BE2C (cell line): ENCODE measurements at regions not wholly inside any gene's neighbourhood (a gene's known extent, or its start where the extent isn't known, plus 50 kb on each side); places are given as distances from the start of the nearest gene placed in this dataset.
"Not testable (repeated sequence)": the region's sequence is repeated elsewhere in the genome, so short reads cannot be mapped to it uniquely, and the experiment has no call there.

Experiments used
- DNase-seq: peaks from one replicate; pipeline ENCODE4 v3.0.0-alpha.2; 2020
- H3K27me3 ChIP-seq: fragments of 250-450 bp; sonication (Bioruptor Pico); 2 replicates; pipeline ENCODE4 v1.5.1; 2020; ENCODE audit warnings: mild to moderate bottlenecking
- H3K36me3 ChIP-seq: fragments of 250-450 bp; sonication (Bioruptor Pico); 2 replicates; pipeline ENCODE4 v1.5.1; 2020; ENCODE audit warnings: mild to moderate bottlenecking
- H3K4me1 ChIP-seq: fragments of 250-450 bp; sonication (Bioruptor Pico); 2 replicates; pipeline ENCODE4 v1.5.1; 2020
- H3K4me3 ChIP-seq: 2 replicates; pipeline ENCODE4 v1.5.1; 2011; ENCODE audit warnings: low read depth, low read length
- H3K9me3 ChIP-seq: fragments of 250-450 bp; sonication (Bioruptor Pico); 2 replicates; pipeline ENCODE4 v1.5.1; 2020

GRCh38 chr9:41367301-41367700, 178.2 kb upstream of the ZNG1F start:
- not testable (repeated sequence) for H3K36me3 ChIP-seq, H3K4me3 ChIP-seq, DNase-seq, H3K27me3 ChIP-seq, H3K9me3 ChIP-seq, H3K4me1 ChIP-seq

DNA sequence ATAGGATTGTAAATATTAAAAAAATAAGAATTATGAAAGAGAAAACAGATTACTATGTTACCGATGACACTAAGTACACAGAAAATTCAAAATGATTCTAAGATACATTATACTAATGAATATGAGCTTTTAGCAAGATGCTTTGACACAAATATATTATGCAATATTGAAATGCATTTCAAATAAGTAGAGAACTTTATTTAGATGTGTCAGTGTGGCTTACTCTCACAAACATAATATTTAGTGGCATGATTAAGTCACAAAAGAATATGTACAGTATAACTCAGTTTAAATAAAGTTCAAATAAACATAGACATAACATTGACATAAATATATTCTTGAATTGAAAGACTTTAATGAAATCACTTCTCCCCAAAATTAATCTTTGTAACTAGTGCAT, 172.7 kb upstream of the ZNG1F start:
- H3K4me3 ChIP-seq, H3K4me1 ChIP-seq, H3K9me3 ChIP-seq, H3K27me3 ChIP-seq, DNase-seq, H3K36me3 ChIP-seq: not testable (repeated sequence)

DNA sequence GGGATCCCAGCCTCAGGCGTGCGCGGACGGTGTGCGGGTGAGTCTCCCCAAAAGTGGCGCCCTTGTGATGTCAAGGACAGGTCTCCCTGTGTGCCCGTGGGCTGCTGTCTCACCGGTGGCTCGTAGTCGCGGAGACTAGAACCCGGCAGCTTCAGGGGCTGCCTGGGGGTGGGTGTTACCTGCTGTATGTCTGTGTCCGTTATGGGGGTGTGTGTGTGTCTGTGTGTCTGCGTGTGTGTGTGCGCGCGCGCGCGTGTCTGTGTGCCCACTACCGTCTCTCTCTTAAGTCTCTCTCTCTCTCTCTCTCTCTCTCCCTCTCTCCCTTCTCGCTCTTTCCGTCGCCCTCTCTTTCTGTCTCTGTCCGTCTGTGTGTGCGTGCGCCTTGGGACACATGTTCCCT, 170.0 kb upstream of the ZNG1F start:
- peak; percentile 4 for DNase-seq
- peak overlapping the region; percentile 53 for H3K4me3 ChIP-seq
- H3K9me3 ChIP-seq, H3K36me3 ChIP-seq, H3K4me1 ChIP-seq, H3K27me3 ChIP-seq: not testable (repeated sequence)

DNA sequence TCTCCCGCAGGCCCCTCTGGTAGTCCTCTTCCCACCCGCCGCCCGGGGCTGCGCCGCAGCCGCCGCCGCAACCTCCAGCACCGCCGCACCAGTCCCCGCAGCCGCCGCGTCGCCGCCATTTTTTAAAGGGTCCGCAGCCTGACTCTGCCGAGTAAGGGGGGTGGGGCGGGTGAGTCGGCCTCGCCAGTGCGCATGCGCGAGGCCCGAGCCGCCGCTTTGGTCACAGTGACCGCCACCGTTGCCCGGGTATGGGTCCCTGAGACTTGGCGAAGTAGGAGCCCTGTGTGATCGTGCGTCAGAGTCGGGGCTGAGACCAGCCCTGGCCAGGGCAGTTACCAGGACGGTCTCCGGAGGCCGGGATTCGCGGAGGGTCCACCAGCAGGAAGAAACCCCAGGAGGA, 169.6 kb upstream of the ZNG1F start:
- H3K4me3 ChIP-seq, result peak overlapping the region; percentile 53
- not testable (repeated sequence) for H3K27me3 ChIP-seq, H3K4me1 ChIP-seq, H3K9me3 ChIP-seq, H3K36me3 ChIP-seq
- DNase-seq, result peak; percentile 72

DNA sequence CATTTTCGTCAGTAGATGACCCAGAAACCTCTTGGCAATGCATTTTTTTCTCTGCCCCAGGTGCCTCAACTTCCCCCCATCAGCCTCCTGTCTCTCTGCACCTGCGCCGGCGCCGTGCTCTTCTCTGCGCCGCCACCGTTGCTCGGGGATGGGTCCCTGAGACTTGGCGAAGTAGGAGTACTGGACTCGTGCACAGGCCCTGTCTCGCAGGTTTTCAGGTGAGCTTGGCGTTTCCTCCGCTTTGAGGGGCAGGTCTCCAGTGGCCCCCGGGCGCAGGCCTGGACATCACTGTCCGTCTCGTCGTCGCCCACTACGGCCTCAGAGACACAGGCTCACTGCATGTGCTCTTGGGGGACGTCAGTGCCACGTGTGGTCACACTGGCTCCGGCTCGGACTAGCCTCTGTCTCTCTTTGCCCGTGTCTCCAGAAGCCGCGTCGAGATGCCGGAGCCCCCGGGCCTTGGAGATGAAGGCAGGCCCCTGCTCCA, 168.8 kb upstream of the ZNG1F start:
- H3K4me3 ChIP-seq, DNase-seq, H3K4me1 ChIP-seq, H3K36me3 ChIP-seq, H3K9me3 ChIP-seq, H3K27me3 ChIP-seq: not testable (repeated sequence)

DNA sequence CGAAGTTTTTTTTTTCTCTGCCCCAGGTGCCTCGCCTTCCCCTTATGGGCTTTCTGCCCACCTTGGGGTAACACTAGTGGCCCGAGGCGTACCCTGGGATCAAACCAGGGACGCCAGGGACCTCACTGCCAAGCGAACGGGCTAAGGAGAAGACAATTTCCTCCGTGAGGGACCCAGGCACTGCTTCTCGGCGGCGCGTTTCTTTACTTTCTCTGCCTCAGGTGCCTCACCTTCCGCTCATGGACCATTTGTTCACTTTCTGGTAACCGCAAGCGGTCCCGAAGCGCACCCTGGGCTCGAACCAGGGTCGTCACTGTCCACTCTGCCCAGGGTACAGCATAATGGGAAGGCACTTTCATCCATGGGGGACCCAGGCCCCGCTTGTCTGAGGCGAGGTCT, 168.2 kb upstream of the ZNG1F start:
- DNase-seq, H3K27me3 ChIP-seq, H3K4me1 ChIP-seq, H3K36me3 ChIP-seq, H3K4me3 ChIP-seq, H3K9me3 ChIP-seq: not testable (repeated sequence)

DNA sequence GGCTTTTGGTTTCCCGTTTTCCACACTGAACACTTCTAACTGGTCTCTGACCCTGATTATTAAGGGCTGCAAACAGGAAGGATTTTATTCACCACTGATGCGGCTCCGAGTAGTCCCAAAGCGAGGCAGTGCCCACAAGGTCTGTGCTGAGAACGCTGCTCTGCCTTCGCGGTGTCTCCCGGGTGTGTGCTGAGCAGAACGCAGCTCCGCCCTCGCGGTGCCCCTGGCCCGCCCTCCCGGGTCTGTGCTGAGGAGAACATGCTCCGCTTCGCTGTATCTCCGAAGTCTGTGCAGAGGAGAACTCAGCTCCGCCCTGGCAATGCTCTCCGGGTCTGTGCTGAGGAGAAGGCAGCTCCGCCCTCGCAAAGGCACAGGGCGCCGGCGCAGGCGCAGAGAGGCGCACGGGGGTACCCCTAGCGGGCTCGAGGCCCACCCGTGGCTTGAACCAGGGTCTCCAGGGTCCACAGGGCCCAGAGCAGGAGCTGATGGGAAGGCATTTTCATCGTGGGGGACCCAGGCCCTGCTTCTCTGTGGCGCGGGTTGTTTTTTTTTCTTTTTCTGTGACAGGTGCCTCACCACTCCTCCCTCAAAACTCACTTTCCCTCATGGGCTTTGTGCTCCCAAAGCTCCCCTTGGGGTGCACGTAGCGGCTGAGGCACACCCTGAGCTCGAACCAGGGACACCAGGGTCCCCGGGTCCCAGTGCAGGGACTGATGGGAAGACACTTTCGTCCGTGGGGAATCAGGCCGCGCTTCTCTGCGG, 167.7 kb upstream of the ZNG1F start:
- H3K4me3 ChIP-seq, DNase-seq, H3K9me3 ChIP-seq, H3K4me1 ChIP-seq, H3K36me3 ChIP-seq, H3K27me3 ChIP-seq: not testable (repeated sequence)

- not testable (repeated sequence) for H3K27me3 ChIP-seq, H3K4me3 ChIP-seq, DNase-seq, H3K9me3 ChIP-seq, H3K4me1 ChIP-seq, H3K36me3 ChIP-seq
Observed at GRCh38 chr9:41355712-41356450, 166.8 kb upstream of the ZNG1F start.

DNA sequence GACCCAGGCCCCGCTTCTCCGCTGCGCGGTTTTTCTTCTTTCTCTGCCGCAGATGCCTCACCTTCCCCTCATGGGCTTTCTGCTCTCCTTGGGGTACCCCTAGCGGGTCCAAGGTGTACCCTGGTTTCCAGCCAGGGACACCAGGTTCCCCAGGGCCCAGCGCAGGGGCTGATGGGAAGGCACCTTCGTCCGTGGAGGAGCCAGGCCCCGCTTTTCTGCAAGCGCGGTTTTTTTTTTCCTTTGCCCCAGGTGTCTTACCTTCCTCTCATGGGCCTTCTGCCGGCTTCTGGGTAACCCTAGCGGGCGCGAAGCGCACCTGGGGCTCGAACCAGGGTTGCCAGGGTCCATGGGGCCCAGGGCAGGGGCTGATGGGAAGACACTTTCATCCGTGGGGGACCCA, 165.9 kb upstream of the ZNG1F start:
- H3K36me3 ChIP-seq, H3K4me1 ChIP-seq, DNase-seq, H3K9me3 ChIP-seq, H3K27me3 ChIP-seq, H3K4me3 ChIP-seq: not testable (repeated sequence)

GRCh38 chr9:41354060-41354934, 165.2 kb upstream of the ZNG1F start:
- DNase-seq, H3K36me3 ChIP-seq, H3K4me1 ChIP-seq, H3K4me3 ChIP-seq, H3K27me3 ChIP-seq, H3K9me3 ChIP-seq: not testable (repeated sequence)

DNA sequence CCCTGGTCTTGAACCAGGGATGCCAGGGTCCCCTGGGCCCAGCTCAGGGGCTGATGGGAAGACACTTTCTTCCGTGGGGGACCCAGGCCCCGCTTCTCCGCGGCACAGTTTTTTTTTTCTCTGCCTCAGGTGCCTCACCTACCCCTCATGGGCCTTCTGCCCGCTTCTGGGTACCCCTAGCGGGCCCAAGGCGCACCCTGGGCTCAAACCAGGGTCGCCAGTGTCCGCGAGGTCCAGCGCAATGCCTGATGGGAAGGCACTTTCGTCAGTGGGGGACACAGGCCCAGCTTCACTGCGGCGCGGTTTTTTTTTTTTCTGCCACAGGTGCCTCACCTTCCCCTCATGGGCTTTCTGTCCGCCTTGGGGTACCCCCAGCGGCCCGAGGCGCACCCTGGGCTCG, 163.9 kb upstream of the ZNG1F start:
- not testable (repeated sequence) for H3K4me1 ChIP-seq, H3K4me3 ChIP-seq

DNA sequence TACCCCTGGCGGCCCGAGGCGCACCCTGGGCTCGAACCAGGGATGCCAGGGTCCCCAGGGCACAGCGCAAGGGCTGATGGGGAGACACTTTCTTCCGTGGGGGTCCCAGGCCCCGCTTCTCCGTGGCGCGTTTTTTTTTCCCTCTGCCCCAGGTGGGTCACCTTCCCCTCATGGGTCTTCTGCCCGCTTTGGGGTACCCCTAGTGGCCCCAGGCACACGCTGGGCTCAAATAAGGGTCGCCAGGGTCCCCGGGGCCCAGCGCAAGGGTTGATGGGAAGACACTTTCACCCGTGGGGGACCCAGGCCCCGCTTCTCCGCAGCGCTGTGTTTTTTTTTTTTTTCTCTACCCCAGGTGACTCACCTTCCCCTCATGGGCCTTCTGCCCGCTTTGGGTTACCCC, 163.3 kb upstream of the ZNG1F start:
- not testable (repeated sequence) for H3K9me3 ChIP-seq

More for the DNA sequence above, 163.9 kb upstream of the ZNG1F start:
- not testable (repeated sequence) for H3K36me3 ChIP-seq, H3K27me3 ChIP-seq, H3K9me3 ChIP-seq, DNase-seq

DNA sequence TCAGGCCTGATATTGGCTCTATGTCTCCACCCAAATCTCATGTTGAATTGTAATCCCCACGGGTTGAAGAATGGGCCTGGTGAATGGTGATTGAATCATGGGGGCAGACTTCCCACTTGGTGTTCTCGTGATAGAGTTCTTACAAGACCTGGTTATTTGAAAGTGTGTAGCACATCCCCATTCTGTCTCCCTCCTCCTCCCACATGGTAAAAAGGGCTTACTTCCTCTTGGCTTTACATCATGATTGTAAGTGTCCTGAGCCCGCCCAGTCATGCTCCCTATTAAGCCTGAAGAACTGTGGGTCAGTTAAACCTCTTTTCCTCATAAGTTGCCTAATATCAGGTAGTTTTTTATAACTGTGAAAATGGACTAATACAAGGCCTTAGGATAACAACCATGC, 158.8 kb upstream of the ZNG1F start:
- H3K9me3 ChIP-seq, H3K4me3 ChIP-seq, H3K27me3 ChIP-seq, H3K4me1 ChIP-seq, DNase-seq, H3K36me3 ChIP-seq: not testable (repeated sequence)

More for the DNA sequence above, 163.3 kb upstream of the ZNG1F start:
- DNase-seq, H3K27me3 ChIP-seq, H3K4me1 ChIP-seq, H3K36me3 ChIP-seq, H3K4me3 ChIP-seq: not testable (repeated sequence)

DNA sequence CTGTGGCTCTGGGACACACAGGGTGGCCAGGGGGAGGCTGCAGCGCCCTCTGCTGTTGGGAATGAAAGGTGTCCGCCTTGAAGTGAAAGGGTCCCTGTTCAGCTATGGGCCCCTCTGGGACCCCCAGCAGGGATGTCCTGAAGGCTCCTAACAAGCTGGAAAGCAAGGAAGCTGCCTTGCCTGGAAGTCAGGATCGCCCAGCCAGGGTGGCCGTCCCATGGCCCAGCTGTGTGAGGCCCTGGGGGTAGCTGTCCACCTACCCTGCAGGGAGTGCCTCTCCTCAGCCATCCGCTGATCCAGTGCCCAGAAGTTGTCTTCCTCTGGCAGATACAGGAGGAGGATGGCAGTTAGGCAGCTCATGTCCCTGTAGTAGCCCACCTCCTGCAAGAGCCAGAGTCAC, 143.4 kb upstream of the ZNG1F start:
- H3K27me3 ChIP-seq, DNase-seq, H3K9me3 ChIP-seq, H3K4me3 ChIP-seq, H3K36me3 ChIP-seq, H3K4me1 ChIP-seq: not testable (repeated sequence)

DNA sequence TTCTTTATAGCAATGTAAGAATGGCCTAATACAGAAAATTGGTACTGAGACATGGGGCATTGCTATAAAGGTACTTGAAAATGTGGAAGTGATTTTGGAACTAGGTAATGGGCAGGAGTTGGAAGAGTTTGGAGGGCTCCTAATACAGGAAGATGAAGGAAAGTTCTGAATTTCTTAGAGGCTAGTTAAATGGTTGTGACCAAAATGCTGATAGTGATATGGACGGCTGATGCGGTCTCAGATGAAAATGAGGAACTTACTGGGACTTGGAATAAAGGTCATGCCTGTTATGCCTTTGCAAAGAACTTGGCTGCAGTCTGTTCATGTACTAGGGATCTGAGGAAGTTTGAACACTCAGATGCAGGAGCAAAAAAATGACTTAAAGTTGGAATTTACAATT, 132.2 kb upstream of the ZNG1F start:
- H3K4me1 ChIP-seq, H3K9me3 ChIP-seq, H3K36me3 ChIP-seq, H3K4me3 ChIP-seq, H3K27me3 ChIP-seq, DNase-seq: not testable (repeated sequence)

DNA sequence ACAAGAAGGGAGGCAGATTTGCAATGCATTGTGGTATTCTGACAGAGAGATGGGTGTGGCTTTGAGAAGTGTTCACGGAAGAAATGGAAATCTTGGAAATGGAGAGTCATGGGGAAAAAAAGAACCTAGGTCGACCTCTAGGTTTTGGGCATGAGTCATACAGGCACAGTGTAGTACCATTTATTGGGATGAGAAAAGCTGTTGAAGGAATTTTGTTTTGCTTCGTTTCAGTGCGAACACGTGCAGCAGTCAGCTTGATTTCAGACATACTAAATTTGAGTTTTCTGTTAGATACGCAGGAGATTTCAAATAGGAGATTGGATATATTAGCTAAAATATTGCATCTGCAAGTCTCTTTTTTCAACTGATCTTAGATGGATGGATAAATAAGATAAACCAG, 119.8 kb upstream of the ZNG1F start:
- H3K4me3 ChIP-seq, DNase-seq, H3K9me3 ChIP-seq, H3K4me1 ChIP-seq, H3K36me3 ChIP-seq, H3K27me3 ChIP-seq: not testable (repeated sequence)
